Ectodermal cell (in vitro differentiated cells): ENCODE measurements at regions not wholly inside any gene's neighbourhood (a gene's known extent, or its start where the extent isn't known, plus 50 kb on each side); places are given as distances from the start of the nearest gene placed in this dataset.

Experiments
- H3K27ac ChIP-seq: 2 replicates; pipeline ENCODE4 v1.7.0; 2013; ENCODE audit warnings: mild to moderate bottlenecking, low read depth, low read length; ENCODE audit not compliant: insufficient read depth, poor library complexity, severe bottlenecking
- H3K27me3 ChIP-seq: 2 replicates; pipeline ENCODE4 v1.7.0; 2013; ENCODE audit warnings: mild to moderate bottlenecking, low read length; ENCODE audit not compliant: insufficient read depth, control insufficient read depth, poor library complexity, severe bottlenecking
- H3K36me3 ChIP-seq: one replicate; pipeline ENCODE4 v1.7.0; 2013; ENCODE audit warnings: low read length; ENCODE audit not compliant: control insufficient read depth, insufficient read depth
- H3K4me1 ChIP-seq: one replicate; pipeline ENCODE4 v1.7.0; 2013; ENCODE audit warnings: low read length; ENCODE audit not compliant: control insufficient read depth, insufficient read depth
- H3K4me3 ChIP-seq: 2 replicates; pipeline ENCODE4 v1.7.0; 2013; ENCODE audit warnings: low read depth, low read length, control low read depth; ENCODE audit not compliant: insufficient read depth
- H3K9me3 ChIP-seq: 2 replicates; pipeline ENCODE4 v1.7.0; 2013; ENCODE audit warnings: mild to moderate bottlenecking, low read length, moderate library complexity; ENCODE audit not compliant: control insufficient read depth
- WGBS, 2 experiments: methylation state at CpG; one replicate each; pipeline ENCODE4 v1.1.7; 2013; ENCODE audit warnings: missing lambda C conversion rate in 2 of 2; 5-methylcytosine and 5-hydroxymethylcytosine counted together

GRCh38 chr13:105442949-105443699 lies 1092.3 kb downstream of the EFNB2 start:
- no peak overlapping the region for H3K27ac ChIP-seq
- no peaks in the 10 kb centered on the region for H3K4me1 ChIP-seq
- H3K4me3 ChIP-seq: no peak overlapping the region
- 90 to 92% methylated on average over 3 of the region's 3 CpGs for WGBS, 2 experiments
- H3K36me3 ChIP-seq: no peaks in the 10 kb centered on the region
- H3K9me3 ChIP-seq: no peaks in the 10 kb centered on the region
- no peaks in the 10 kb centered on the region for H3K27me3 ChIP-seq

- Histone ChIP-seq H3K36me3 (no peaks in the 10 kb centered on the region), H3K4me3 (no peak overlapping the region), H3K27ac (no peak overlapping the region), H3K4me1 (no peaks in the 10 kb centered on the region), H3K9me3 (no peaks in the 10 kb centered on the region), H3K27me3 (no peaks in the 10 kb centered on the region)
- WGBS, 2 experiments: 89 to 95% methylated on average over 3 of the region's 3 CpGs
Observed at GRCh38 chr13:105442040-105442439, 1093.4 kb downstream of the EFNB2 start.

GRCh38 chr13:105441051-105441750 lies 1094.3 kb downstream of the EFNB2 start:
- Histone ChIP-seq H3K36me3 (no peaks in the 10 kb centered on the region), H3K4me3 (no peak overlapping the region), H3K4me1 (no peaks in the 10 kb centered on the region), H3K27me3 (no peaks in the 10 kb centered on the region), H3K27ac (no peak overlapping the region), H3K9me3 (no peaks in the 10 kb centered on the region)
- 92 to 96% methylated on average over 6 to 8 of the region's 9 CpGs for WGBS, 2 experiments

GRCh38 chr13:105436943-105437342 lies 1098.5 kb downstream of the EFNB2 start:
- H3K27ac ChIP-seq: no peak overlapping the region
- H3K4me1 ChIP-seq: no peaks in the 10 kb centered on the region
- no peaks in the 10 kb centered on the region for H3K27me3 ChIP-seq
- H3K4me3 ChIP-seq: no peak overlapping the region
- no peaks in the 10 kb centered on the region for H3K36me3 ChIP-seq
- no peaks in the 10 kb centered on the region for H3K9me3 ChIP-seq

GRCh38 chr13:105432438-105432837 lies 1103.0 kb downstream of the EFNB2 start:
- no peak overlapping the region for H3K4me3 ChIP-seq
- H3K27ac ChIP-seq: no peak overlapping the region
- WGBS, 2 experiments: 92 to 100% methylated on average over 1 of the region's 2 CpGs
- H3K9me3 ChIP-seq: no peaks in the 10 kb centered on the region
- no peaks in the 10 kb centered on the region for H3K36me3 ChIP-seq
- no peaks in the 10 kb centered on the region for H3K27me3 ChIP-seq
- H3K4me1 ChIP-seq: no peaks in the 10 kb centered on the region

GRCh38 chr13:105428811-105429210 lies 1106.7 kb downstream of the EFNB2 start:
- H3K36me3 ChIP-seq: no peaks in the 10 kb centered on the region
- no peak overlapping the region for H3K4me3 ChIP-seq
- no peak overlapping the region for H3K27ac ChIP-seq
- H3K4me1 ChIP-seq: no peaks in the 10 kb centered on the region
- WGBS, 2 experiments: 90 to 91% methylated on average over 2 of the region's 2 CpGs
- H3K9me3 ChIP-seq: no peaks in the 10 kb centered on the region
- H3K27me3 ChIP-seq: no peaks in the 10 kb centered on the region

GRCh38 chr13:105426441-105426840 lies 1109.0 kb downstream of the EFNB2 start:
- Histone ChIP-seq H3K36me3 (no peaks in the 10 kb centered on the region), H3K4me1 (no peaks in the 10 kb centered on the region), H3K4me3 (no peak overlapping the region), H3K9me3 (no peaks in the 10 kb centered on the region), H3K27me3 (no peaks in the 10 kb centered on the region), H3K27ac (no peak overlapping the region)
- 95% methylated on average over 4 of the region's 5 CpGs for WGBS, 2 experiments

GRCh38 chr13:105414639-105415038 lies 1120.8 kb downstream of the EFNB2 start:
- no peak overlapping the region for H3K27ac ChIP-seq
- H3K4me1 ChIP-seq: no peaks in the 10 kb centered on the region
- H3K27me3 ChIP-seq: no peaks in the 10 kb centered on the region
- no peaks in the 10 kb centered on the region for H3K36me3 ChIP-seq
- 91% methylated on average over 1 of the region's 1 CpG; no CpG with 5 or more reads in 1 of the 2 experiments for WGBS, 2 experiments
- no peak overlapping the region for H3K4me3 ChIP-seq
- H3K9me3 ChIP-seq: no peaks in the 10 kb centered on the region

GRCh38 chr13:105412171-105412570 lies 1123.3 kb downstream of the EFNB2 start:
- WGBS, 2 experiments: 90 to 100% methylated on average over 1 of the region's 3 CpGs
- Histone ChIP-seq H3K27ac (no peak overlapping the region), H3K36me3 (no peaks in the 10 kb centered on the region), H3K27me3 (no peaks in the 10 kb centered on the region), H3K4me1 (no peaks in the 10 kb centered on the region), H3K9me3 (no peaks in the 10 kb centered on the region), H3K4me3 (no peak overlapping the region)

GRCh38 chr13:105410602-105411001 lies 1124.9 kb downstream of the EFNB2 start:
- WGBS, 2 experiments: 32 to 37% methylated on average over 11 of the region's 11 CpGs
- H3K27me3 ChIP-seq: no peaks in the 10 kb centered on the region
- no peaks in the 10 kb centered on the region for H3K9me3 ChIP-seq
- H3K27ac ChIP-seq: no peak overlapping the region
- no peaks in the 10 kb centered on the region for H3K4me1 ChIP-seq
- no peaks in the 10 kb centered on the region for H3K36me3 ChIP-seq
- no peak overlapping the region for H3K4me3 ChIP-seq
